Coronary artery (tissue), 2 donors: ENCODE measurements at regions not wholly inside any gene's neighbourhood (a gene's known extent, or its start where the extent isn't known, plus 50 kb on each side); places are given as distances from the start of the nearest gene placed in this dataset.

ENCODE experiments used
- DNase-seq: peaks from one replicate; pipeline ENCODE4 v3.0.0-alpha.2; 2017; ENCODE audit warnings: low spot score
- H3K27ac ChIP-seq, 2 donors: fragments of 200-600 bp; sonication (generic); one replicate each; pipeline ENCODE4 v1.5.1; 2016 to 2019
- H3K4me3 ChIP-seq: fragments of 200-600 bp; sonication (generic); 2 replicates; pipeline ENCODE4 v1.5.1; 2016; ENCODE audit warnings: mild to moderate bottlenecking, moderate library complexity
- CTCF ChIP-seq: fragments of 200-600 bp; sonication (generic); IDR thresholded peaks from one replicate; pipeline ENCODE4 v1.5.1; 2019; ENCODE audit warnings: antibody characterized with exemption

GRCh38 chr18:60965856-60966255 lies 367.4 kb upstream of the CDH20 start:
- no peak overlapping the region for H3K4me3 ChIP-seq
- no peak for TF ChIP-seq CTCF

GRCh38 chr18:60966876-60967275 lies 366.4 kb upstream of the CDH20 start:
- Histone ChIP-seq H3K4me3 (no peak overlapping the region), H3K27ac (no peak overlapping the region)
- no peak for DNase-seq
- no peak for TF ChIP-seq CTCF

More at GRCh38 chr18:60965856-60966255, 367.4 kb upstream of the CDH20 start:
- no peak for DNase-seq
- no peak overlapping the region for H3K27ac ChIP-seq

GRCh38 chr18:60975420-60975819 lies 357.8 kb upstream of the CDH20 start:
- no peak for DNase-seq
- H3K27ac ChIP-seq, result no peak overlapping the region

GRCh38 chr18:60976976-60977375 lies 356.3 kb upstream of the CDH20 start:
- TF ChIP-seq CTCF, result no peak
- Histone ChIP-seq H3K27ac (no peak overlapping the region), H3K4me3 (no peak overlapping the region)
- DNase-seq, result no peak

More at GRCh38 chr18:60975420-60975819, 357.8 kb upstream of the CDH20 start:
- no peak for TF ChIP-seq CTCF
- no peak overlapping the region for H3K4me3 ChIP-seq

- H3K27ac ChIP-seq, result no peak overlapping the region
- TF ChIP-seq CTCF, result no peak
- H3K4me3 ChIP-seq, result no peak overlapping the region
- no peak for DNase-seq
Observed at GRCh38 chr18:60978338-60978737, 354.9 kb upstream of the CDH20 start.

- Histone ChIP-seq H3K4me3 (no peak overlapping the region), H3K27ac (no peak overlapping the region)
- no peak for DNase-seq
- no peak for TF ChIP-seq CTCF
Observed at GRCh38 chr18:60980422-60981005, 352.7 kb upstream of the CDH20 start.

- no peak overlapping the region for H3K27ac ChIP-seq
- no peak overlapping the region for H3K4me3 ChIP-seq
- no peak for DNase-seq
- no peak for TF ChIP-seq CTCF
Observed at GRCh38 chr18:60981682-60982328, 351.4 kb upstream of the CDH20 start.
